GM12892 (cell line): ENCODE measurements at regions not wholly inside any gene's neighbourhood (a gene's known extent, or its start where the extent isn't known, plus 50 kb on each side); places are given as distances from the start of the nearest gene placed in this dataset.

ENCODE experiments used
- POLR2A ChIP-seq: IDR thresholded peaks from 2 replicates; pipeline ENCODE4 v1.6.1; 2011; ENCODE audit warnings: low read depth, low read length, control low read depth
- POLR2AphosphoS5 ChIP-seq: IDR thresholded peaks from 2 replicates; pipeline ENCODE4 v1.6.1; 2011; ENCODE audit warnings: low read depth, low read length, control low read depth

- no peak for TF ChIP-seq POLR2A
- TF ChIP-seq POLR2AphosphoS5 = no peak
Observed at GRCh38 chr18:75839041-75839440, 411.5 kb upstream of the SMIM21 start.
